ENCODE measurements at regions not wholly inside any gene's neighbourhood (a gene's known extent, or its start where the extent isn't known, plus 50 kb on each side); places are given as distances from the start of the nearest gene placed in this dataset.
A peak's percentile ranks its signal among the peaks of the same experiment; 100 is the strongest.

DNA sequence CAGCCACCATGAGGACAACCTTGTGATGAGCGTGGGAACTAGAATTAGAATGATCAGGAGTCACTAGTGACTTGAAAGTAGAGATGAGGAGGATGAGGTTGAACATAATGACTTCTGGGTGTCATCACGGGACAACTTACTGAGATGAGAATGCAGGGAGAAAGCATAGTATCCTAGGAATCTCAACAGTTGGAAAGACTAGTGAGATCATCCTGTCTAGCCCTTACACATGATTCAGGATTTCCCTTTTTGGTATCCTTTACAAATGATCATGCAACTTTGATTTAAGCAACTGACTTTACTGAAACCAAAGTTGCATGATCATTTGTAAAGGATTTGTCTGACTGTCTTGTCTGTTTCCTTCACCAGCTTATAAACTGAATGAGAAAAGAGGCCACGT, 51.8 kb upstream of the HIF1A start:
- Histone ChIP-seq H3K4me3 (ENCODE audit: low read depth, low read length) (no peak overlapping the region), H3K4me1 (ENCODE audit: control insufficient read depth, insufficient read depth, low read length) (peaks cover 12% of the 10 kb centered on the region; the same call in 1 of the 2 replicates), H3K36me3 (ENCODE audit: control insufficient read depth in 2 of 2, insufficient read depth in 1 of 2, low read length in 2 of 2) (no peaks in the 10 kb centered on the region), H3K27ac (ENCODE audit: extremely low read depth, low read depth, low read length) (no peak overlapping the region), H3K9me3 (ENCODE audit: control insufficient read depth, insufficient read depth, low read depth, low read length) (no peaks in the 10 kb centered on the region)
- ChIA-PET CTCF (no interaction called here), POLR2A (no interaction called here)
- peak; percentile 39 for TF ChIP-seq SCRT2 (tag by site-specific recombination; IDR thresholded peaks at IDR 0.05)
- TF ChIP-seq ZNF16 (tag by site-specific recombination; IDR thresholded peaks at IDR 0.05; ENCODE audit: low read depth): no peak

DNA sequence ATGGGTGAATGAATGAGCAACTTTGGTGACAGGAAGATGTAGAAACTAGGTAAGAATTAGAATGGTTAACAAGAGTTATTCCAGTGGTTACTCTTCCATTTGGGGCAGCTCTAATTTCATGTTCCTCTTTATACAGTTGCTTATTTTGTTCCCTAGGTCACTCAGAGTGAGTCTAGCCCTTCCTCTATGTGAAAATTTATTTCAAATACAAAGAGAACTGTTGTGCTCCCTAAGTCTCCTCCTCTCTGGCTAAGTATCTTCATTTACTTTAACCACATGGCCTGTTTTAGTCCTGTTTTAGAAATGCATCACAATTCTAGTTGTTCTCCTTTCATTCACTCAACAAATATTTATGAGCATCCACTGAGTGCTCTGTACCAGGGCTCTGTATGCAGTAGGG, 51.1 kb upstream of the HIF1A start:
- Histone ChIP-seq H3K36me3 (ENCODE audit: control insufficient read depth in 2 of 2, insufficient read depth in 1 of 2, low read length in 2 of 2) (no peaks in the 10 kb centered on the region), H3K4me3 (ENCODE audit: low read depth, low read length) (no peak overlapping the region), H3K4me1 (ENCODE audit: control insufficient read depth, insufficient read depth, low read length) (peaks cover 12% of the 10 kb centered on the region; the same call in 1 of the 2 replicates), H3K27ac (ENCODE audit: extremely low read depth, low read depth, low read length) (no peak overlapping the region), H3K9me3 (ENCODE audit: control insufficient read depth, insufficient read depth, low read depth, low read length) (no peaks in the 10 kb centered on the region)
- ChIA-PET POLR2A (no interaction called here), CTCF (no interaction called here)
- no peak for TF ChIP-seq ZFP69B (tag by site-specific recombination; IDR thresholded peaks at IDR 0.05)
- no peak for TF ChIP-seq SP3 (tag by site-specific recombination; IDR thresholded peaks at IDR 0.05)
- TF ChIP-seq ZNF843 (tag by site-specific recombination; IDR thresholded peaks at IDR 0.05): no peak
- no peak for TF ChIP-seq ZNF513 (tag by site-specific recombination; IDR thresholded peaks at IDR 0.05)
- TF ChIP-seq BCL11A (tag by site-specific recombination; IDR thresholded peaks at IDR 0.05; ENCODE audit: low read depth): no peak
- no peak for TF ChIP-seq KLF1 (tag by site-specific recombination; IDR thresholded peaks at IDR 0.05)
- no peak for TF ChIP-seq ZNF548 (tag by site-specific recombination; IDR thresholded peaks at IDR 0.05)
- TF ChIP-seq OSR2 (tag by site-specific recombination; IDR thresholded peaks at IDR 0.05): no peak
- no peak for TF ChIP-seq PBX3 (CRISPR knock-in tag; IDR thresholded peaks at IDR 0.05)
- no peak for TF ChIP-seq ZNF501 (tag by site-specific recombination; IDR thresholded peaks at IDR 0.05)
- no peak for TF ChIP-seq ZBTB21 (tag by site-specific recombination; IDR thresholded peaks at IDR 0.05)

DNA sequence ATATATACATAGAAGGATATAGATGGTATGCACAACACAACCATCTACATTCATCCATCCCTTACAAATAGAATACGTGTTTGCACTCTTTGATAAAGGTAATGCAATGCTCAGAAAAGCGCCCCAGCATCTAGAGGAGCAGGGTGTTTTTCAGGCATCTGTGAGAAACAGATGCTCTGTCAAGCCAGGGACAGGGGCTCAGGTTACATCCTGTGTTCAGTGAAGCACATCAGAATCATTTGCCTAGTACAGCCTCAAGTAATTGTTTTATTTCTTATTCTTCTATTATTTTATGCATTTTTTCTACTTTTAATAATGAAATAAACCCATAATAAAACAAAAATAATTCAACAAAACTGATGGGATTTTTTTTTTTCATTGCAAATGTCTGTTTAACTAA, 50.5 kb upstream of the HIF1A start:
- Histone ChIP-seq H3K9me3 (ENCODE audit: control insufficient read depth, insufficient read depth, low read depth, low read length) (no peaks in the 10 kb centered on the region), H3K4me1 (ENCODE audit: control insufficient read depth, insufficient read depth, low read length) (peaks cover 12% of the 10 kb centered on the region; the same call in 1 of the 2 replicates), H3K27ac (ENCODE audit: extremely low read depth, low read depth, low read length) (no peak overlapping the region), H3K36me3 (ENCODE audit: control insufficient read depth in 2 of 2, insufficient read depth in 1 of 2, low read length in 2 of 2) (no peaks in the 10 kb centered on the region), H3K4me3 (ENCODE audit: low read depth, low read length) (no peak overlapping the region)
- POLR2A ChIA-PET: no interaction called here
- peak; percentile 55 for TF ChIP-seq ZBTB17 (tag by site-specific recombination; IDR thresholded peaks at IDR 0.05)
- TF ChIP-seq, protein P1, sequence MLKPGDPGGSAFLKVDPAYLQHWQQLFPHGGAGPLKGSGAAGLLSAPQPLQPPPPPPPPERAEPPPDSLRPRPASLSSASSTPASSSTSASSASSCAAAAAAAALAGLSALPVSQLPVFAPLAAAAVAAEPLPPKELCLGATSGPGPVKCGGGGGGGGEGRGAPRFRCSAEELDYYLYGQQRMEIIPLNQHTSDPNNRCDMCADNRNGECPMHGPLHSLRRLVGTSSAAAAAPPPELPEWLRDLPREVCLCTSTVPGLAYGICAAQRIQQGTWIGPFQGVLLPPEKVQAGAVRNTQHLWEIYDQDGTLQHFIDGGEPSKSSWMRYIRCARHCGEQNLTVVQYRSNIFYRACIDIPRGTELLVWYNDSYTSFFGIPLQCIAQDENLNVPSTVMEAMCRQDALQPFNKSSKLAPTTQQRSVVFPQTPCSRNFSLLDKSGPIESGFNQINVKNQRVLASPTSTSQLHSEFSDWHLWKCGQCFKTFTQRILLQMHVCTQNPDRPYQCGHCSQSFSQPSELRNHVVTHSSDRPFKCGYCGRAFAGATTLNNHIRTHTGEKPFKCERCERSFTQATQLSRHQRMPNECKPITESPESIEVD (tag by site-specific recombination; IDR thresholded peaks at IDR 0.05): peak; percentile 68
- no peak for TF ChIP-seq OVOL3 (tag by site-specific recombination; IDR thresholded peaks at IDR 0.05)
- CTCF ChIA-PET: no interaction called here

DNA sequence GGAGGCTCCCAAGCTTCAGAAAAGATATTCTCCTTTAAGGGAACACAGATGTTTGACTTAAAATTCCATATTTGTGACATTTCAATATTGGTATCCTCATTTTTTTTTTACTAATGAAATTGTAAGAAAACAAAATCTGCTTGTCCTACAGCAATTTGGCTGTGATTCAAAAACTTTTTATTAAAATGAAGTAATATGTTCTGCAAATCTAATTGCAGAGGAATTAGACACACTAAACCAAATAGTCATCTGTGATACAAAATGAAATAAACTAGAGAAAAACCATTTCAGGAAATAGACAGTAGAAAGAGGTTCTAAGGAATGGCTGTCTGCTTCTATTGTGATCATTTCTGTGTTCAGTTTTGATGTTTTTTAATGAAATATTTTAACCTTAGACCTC, 50.1 kb upstream of the HIF1A start:
- Histone ChIP-seq H3K4me3 (ENCODE audit: low read depth, low read length) (no peak overlapping the region), H3K4me1 (ENCODE audit: control insufficient read depth, insufficient read depth, low read length) (peaks cover 12% of the 10 kb centered on the region; the same call in 1 of the 2 replicates), H3K9me3 (ENCODE audit: control insufficient read depth, insufficient read depth, low read depth, low read length) (no peaks in the 10 kb centered on the region), H3K27ac (ENCODE audit: extremely low read depth, low read depth, low read length) (no peak overlapping the region), H3K36me3 (ENCODE audit: control insufficient read depth in 2 of 2, insufficient read depth in 1 of 2, low read length in 2 of 2) (no peaks in the 10 kb centered on the region)
- CTCF ChIA-PET: no interaction called here
- POLR2A ChIA-PET: no interaction called here
- TF ChIP-seq REPIN1 (tag by site-specific recombination; IDR thresholded peaks at IDR 0.05; ENCODE audit: low read depth) (no peak), ZNF747 (tag by site-specific recombination; IDR thresholded peaks at IDR 0.05) (no peak), HOXD13 (CRISPR knock-in tag; IDR thresholded peaks at IDR 0.05; ENCODE audit: borderline replicate concordance) (no peak), ZNF366 (tag by site-specific recombination; conservative IDR thresholded peaks at IDR 0.05) (no peak), ZNF624 (tag by site-specific recombination; IDR thresholded peaks at IDR 0.05) (no peak), ZNF707 (tag by site-specific recombination; IDR thresholded peaks at IDR 0.05) (no peak)
- TF ChIP-seq, protein P2, sequence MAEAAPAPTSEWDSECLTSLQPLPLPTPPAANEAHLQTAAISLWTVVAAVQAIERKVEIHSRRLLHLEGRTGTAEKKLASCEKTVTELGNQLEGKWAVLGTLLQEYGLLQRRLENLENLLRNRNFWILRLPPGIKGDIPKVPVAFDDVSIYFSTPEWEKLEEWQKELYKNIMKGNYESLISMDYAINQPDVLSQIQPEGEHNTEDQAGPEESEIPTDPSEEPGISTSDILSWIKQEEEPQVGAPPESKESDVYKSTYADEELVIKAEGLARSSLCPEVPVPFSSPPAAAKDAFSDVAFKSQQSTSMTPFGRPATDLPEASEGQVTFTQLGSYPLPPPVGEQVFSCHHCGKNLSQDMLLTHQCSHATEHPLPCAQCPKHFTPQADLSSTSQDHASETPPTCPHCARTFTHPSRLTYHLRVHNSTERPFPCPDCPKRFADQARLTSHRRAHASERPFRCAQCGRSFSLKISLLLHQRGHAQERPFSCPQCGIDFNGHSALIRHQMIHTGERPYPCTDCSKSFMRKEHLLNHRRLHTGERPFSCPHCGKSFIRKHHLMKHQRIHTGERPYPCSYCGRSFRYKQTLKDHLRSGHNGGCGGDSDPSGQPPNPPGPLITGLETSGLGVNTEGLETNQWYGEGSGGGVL (tag by site-specific recombination; IDR thresholded peaks at IDR 0.05): no peak
- TF ChIP-seq, protein P3, sequence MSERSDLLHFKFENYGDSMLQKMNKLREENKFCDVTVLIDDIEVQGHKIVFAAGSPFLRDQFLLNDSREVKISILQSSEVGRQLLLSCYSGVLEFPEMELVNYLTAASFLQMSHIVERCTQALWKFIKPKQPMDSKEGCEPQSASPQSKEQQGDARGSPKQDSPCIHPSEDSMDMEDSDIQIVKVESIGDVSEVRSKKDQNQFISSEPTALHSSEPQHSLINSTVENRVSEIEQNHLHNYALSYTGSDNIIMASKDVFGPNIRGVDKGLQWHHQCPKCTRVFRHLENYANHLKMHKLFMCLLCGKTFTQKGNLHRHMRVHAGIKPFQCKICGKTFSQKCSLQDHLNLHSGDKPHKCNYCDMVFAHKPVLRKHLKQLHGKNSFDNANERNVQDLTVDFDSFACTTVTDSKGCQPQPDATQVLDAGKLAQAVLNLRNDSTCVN (tag by site-specific recombination; optimal IDR thresholded peaks at IDR 0.05): no peak

Measured in HEK293 (cell line).